Left ventricle myocardium inferior (tissue), 1 donor: ENCODE measurements at regions not wholly inside any gene's neighbourhood (a gene's known extent, or its start where the extent isn't known, plus 50 kb on each side); places are given as distances from the start of the nearest gene placed in this dataset.

Experiments
- DNase-seq: peaks from one replicate; pipeline ENCODE4 v3.0.0-alpha.2; 2020
- H3K27ac ChIP-seq: fragments of 200-600 bp; replicated peaks from 2 replicates; pipeline ENCODE4 v1.8.0; 2021
- H3K27me3 ChIP-seq: fragments of 200-600 bp; 2 replicates; pipeline ENCODE4 v1.8.0; 2021; ENCODE audit warnings: low read depth
- H3K36me3 ChIP-seq: fragments of 200-600 bp; 2 replicates; pipeline ENCODE4 v1.8.0; 2021
- H3K4me1 ChIP-seq: fragments of 200-600 bp; 2 replicates; pipeline ENCODE4 v1.8.0; 2021
- H3K4me3 ChIP-seq: fragments of 200-600 bp; 2 replicates; pipeline ENCODE4 v1.8.0; 2021; ENCODE audit warnings: mild to moderate bottlenecking, moderate library complexity
- H3K9me3 ChIP-seq: fragments of 200-600 bp; replicated peaks from 2 replicates; pipeline ENCODE4 v1.8.0; 2021
- intact Hi-C: fragments of 100-400 bp; cut with micrococcal nuclease; formaldehyde crosslinking; loops from one replicate; pipeline ENCODE4 v1.11.0; 2022
- TF ChIP-seq, protein P1 (sequence below): fragments of 200-600 bp; IDR thresholded peaks from 2 replicates; pipeline ENCODE4 v1.8.0; 2021; ENCODE audit warnings: antibody characterized with exemption, mild to moderate bottlenecking, borderline replicate concordance
- donor health status: DM: no; HTN: yes; CAD: no; lungs with severe emphysema.

DNA sequence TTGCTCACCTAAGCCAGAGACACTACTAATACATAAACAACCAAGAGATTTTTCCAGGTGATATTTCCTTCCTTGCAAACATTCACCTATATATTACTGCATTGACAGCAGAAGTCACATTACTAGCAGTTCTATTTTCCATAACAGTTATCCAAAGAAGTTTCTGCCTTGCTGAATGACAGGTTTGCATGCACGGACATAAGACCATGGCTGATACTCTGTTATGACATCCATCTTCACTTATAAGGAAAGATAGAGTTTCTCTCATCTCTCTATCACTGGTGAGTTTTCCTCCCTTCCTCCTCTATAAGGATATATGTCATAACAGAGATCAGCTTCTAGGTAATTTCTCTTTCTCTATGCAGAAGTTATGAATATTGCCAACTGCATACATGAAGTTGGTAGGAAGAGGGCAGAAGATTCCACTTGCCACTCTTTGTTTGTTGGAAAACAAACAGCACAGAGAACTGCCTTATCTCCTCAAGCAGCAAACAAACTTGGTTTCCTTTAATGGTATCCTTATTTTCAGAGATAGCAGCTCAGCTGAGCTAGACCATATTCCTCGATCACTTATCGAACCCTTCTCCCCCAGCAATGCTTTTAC, 557.0 kb downstream of the VRK1 start:
- no peaks in the 10 kb centered on the region for H3K9me3 ChIP-seq
- intact Hi-C loops = no loop called here

DNA sequence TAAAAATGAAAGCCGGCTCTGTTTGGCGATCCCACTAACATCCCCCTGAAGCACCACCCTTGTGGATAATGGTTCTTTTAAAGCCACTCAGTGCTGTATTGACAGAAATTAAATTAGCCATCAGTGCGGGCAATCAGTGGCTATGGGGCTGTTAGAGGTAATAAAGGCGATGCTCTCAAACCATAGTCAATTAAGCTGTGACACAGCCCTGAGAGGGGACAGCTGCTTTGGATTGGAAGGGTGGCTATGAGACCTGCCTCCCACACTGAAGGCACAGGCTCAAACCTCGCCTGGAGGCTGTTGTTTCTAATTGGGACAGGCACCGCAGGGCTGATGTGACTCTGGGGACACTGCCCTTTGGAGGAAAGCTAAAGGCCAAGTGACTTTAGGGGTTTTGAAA, 562.2 kb downstream of the VRK1 start:
- Histone ChIP-seq H3K27me3 (peaks cover 11% of the 10 kb centered on the region), H3K27ac (no peak overlapping the region), H3K9me3 (no peaks in the 10 kb centered on the region), H3K4me3 (no peak overlapping the region), H3K4me1 (no peaks in the 10 kb centered on the region), H3K36me3 (no peaks in the 10 kb centered on the region)
- intact Hi-C loops = no loop called here
- TF ChIP-seq, protein P1, sequence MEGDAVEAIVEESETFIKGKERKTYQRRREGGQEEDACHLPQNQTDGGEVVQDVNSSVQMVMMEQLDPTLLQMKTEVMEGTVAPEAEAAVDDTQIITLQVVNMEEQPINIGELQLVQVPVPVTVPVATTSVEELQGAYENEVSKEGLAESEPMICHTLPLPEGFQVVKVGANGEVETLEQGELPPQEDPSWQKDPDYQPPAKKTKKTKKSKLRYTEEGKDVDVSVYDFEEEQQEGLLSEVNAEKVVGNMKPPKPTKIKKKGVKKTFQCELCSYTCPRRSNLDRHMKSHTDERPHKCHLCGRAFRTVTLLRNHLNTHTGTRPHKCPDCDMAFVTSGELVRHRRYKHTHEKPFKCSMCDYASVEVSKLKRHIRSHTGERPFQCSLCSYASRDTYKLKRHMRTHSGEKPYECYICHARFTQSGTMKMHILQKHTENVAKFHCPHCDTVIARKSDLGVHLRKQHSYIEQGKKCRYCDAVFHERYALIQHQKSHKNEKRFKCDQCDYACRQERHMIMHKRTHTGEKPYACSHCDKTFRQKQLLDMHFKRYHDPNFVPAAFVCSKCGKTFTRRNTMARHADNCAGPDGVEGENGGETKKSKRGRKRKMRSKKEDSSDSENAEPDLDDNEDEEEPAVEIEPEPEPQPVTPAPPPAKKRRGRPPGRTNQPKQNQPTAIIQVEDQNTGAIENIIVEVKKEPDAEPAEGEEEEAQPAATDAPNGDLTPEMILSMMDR = no peak
- no peak for DNase-seq

More for the DNA sequence above, 557.0 kb downstream of the VRK1 start:
- H3K4me1 ChIP-seq = no peaks in the 10 kb centered on the region
- TF ChIP-seq, protein P1 = no peak
- no peak overlapping the region for H3K27ac ChIP-seq
- no peaks in the 10 kb centered on the region for H3K36me3 ChIP-seq
- H3K27me3 ChIP-seq = peaks cover 22% of the 10 kb centered on the region
- no peak for DNase-seq
- no peak overlapping the region for H3K4me3 ChIP-seq

DNA sequence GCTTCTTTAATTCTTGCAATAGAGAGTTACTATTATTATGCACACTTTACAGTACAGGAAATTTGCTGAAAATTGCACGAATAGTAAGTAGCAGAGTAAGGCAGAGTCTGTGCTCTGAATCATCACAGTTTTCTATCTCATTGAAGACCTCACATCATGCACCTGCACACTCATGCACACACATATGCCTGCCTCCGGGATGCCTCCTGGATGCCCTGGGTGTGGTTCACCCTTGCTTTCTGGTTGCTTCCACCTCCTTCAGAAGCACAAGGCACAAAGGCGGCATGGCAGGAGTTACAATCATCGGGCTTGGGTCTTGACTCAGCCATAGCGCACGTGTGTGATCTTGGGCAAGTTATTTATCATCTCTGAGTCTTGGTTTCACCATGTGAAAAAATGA, 564.0 kb downstream of the VRK1 start:
- TF ChIP-seq, protein P1 = no peak
- Histone ChIP-seq H3K27ac (no peak overlapping the region), H3K4me1 (no peaks in the 10 kb centered on the region), H3K36me3 (no peaks in the 10 kb centered on the region), H3K9me3 (no peaks in the 10 kb centered on the region), H3K4me3 (no peak overlapping the region), H3K27me3 (peaks cover 13% of the 10 kb centered on the region)
- no peak for DNase-seq
- intact Hi-C loops = no loop called here

DNA sequence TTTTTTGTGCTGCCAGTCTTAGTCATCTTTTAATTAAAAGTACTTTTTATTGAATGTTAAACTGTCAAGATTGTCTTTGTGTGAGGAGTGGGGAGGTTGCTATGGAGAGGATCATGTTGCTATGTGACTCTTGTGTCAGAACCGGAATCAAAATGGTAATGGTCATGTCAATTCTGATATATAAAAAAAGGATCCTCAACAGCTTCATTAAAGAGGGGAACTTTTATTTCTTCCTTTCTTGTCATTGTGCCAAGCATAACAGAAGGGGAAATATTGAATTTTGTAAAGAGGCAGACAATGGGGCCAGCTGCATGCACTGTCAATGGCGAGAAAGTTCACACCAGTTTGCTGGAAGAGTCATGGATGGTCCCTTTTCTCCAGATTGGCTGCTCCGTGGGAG, 564.8 kb downstream of the VRK1 start:
- TF ChIP-seq, protein P1 = no peak
- Histone ChIP-seq H3K36me3 (no peaks in the 10 kb centered on the region), H3K9me3 (no peaks in the 10 kb centered on the region), H3K4me3 (no peak overlapping the region), H3K4me1 (no peaks in the 10 kb centered on the region), H3K27me3 (peaks cover 17% of the 10 kb centered on the region), H3K27ac (no peak overlapping the region)
- intact Hi-C loops = no loop called here
- no peak for DNase-seq

DNA sequence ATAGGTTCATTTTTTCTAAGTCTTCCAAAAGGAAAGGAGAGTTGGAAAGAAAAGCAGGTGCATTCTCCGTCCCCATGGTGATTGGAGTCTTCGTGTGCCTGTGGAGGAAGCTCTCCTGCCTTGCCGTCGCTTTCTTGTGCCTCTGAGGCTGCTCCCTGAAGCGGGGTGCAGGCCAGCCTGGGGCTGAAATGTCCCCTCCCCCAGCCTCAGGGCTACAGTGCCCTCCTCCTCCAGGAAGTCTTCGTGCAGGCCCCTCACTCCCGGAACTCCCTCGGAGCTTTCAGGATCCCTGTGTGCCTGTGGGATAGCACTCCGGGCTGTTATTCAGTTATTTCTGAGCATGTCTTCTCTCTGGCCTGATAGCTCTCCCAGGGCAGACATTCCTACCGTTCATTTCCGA, 569.2 kb downstream of the VRK1 start:
- intact Hi-C loops = no loop called here
- Histone ChIP-seq H3K4me1 (no peaks in the 10 kb centered on the region), H3K27me3 (peaks cover 26% of the 10 kb centered on the region), H3K4me3 (no peak overlapping the region), H3K36me3 (no peaks in the 10 kb centered on the region), H3K27ac (no peak overlapping the region), H3K9me3 (peaks cover 9% of the 10 kb centered on the region)
- no peak for DNase-seq
- TF ChIP-seq, protein P1 = no peak
